ENCODE measurements at regions not wholly inside any gene's neighbourhood (a gene's known extent, or its start where the extent isn't known, plus 50 kb on each side); places are given as distances from the start of the nearest gene placed in this dataset.
"Not testable (repeated sequence)": the region's sequence is repeated elsewhere in the genome, so short reads cannot be mapped to it uniquely, and the experiment has no call there.

DNA sequence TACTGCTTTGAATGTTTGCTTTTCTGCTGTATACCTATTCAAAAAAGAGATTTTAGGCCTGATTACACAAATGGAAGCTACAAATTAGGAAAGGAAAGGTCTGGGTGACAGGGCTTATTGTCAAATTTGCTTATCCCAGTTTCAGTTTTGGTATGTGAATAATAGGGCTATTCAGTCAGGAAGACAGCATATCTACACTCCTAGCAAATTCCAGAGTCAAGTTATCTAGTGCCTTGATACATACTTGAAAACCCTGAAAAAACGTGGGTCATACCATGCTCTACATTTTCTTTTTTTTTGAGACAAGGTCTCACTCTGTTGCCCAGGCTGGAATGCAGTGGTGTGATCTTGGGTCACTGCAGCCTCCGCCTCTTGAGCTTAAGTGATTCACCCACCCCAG lies 59.2 kb upstream of the CCDC180 start:
- DNase-seq, result not testable (repeated sequence)

DNA sequence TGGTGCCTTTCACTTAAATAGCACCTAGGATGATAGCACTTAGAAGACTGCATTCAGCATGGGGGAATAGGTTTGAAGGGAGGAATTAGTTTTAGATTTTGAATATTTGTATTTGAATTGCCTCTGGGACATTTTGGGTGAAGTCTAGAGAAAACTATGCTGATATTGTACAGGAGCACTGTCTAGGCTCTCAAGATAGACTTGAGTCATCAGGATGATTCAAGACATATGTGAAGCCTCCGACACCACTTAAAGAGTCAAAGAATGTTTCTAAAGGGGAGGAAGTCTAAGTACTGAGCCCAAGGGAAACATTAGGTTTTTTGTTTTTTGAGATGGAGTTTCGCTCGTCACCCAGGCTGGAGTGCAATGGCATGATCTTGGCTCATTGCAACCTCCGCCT lies 63.9 kb upstream of the CCDC180 start:
- no peak for DNase-seq

DNA sequence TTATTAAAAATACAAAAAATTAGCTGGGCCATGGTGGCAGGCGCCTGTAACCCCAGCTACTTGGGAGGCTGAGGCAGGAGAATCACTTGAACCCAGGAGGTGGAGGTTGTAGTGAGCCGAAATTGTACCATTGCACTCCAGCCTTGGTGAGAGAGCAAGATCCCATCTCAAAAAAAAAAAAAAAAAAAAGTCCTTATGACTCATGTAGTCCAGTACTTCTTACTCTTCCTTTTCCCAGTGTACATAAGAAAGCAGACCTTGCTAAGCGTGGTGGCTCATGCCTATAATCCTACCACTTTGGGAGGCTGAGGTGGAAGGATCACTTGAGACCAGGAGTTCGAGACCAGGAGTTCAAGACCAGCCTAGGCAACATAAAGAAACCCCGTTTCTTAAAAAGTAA lies 66.0 kb upstream of the CCDC180 start:
- DNase-seq, result not testable (repeated sequence)

DNA sequence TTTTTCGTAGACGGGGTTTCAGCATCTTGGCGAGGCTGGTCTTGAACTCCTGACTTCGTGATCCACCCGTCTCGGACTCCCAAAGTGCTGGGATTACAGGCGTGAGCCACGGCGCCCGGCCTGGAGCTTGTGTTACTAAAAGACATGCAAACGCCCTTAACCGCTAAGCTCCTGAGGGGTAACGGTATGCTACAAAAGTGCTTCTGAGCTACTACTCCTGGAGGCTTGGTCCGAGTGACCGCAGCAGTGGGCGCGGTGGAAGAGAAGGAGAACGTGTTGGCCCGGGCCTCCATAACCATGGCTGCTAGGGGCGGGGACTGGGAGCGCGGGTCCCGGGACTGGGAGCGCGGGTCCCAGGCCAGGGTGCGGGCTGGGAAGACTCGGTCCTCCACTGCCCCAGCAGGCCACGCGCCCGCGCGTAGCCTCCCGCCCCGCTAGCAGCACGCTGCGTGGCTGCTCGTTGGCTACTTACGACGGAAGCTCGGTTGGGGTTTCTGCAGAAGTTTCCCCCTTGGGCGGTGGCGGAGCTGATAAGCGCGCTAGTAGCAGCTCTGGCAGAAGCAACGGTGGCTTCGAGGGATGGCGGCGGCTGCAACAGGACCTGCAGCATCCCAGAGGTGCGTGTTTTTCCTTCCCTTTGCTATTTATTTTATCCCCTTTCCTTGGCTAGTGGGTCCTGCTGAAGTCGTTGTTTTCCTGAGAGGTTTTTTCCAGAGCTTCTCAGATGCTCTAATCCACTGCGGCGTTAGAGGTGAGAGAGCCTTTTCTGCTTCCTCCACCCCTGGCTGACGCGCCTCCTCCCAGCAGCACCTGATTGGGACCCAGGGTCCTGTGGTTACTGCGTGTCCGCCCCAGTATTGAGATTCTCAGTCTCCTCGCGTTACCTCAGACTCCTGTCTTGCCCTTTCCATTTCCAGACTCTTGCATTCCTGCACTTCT lies 69.2 kb upstream of the CCDC180 start:
- DNase-seq, result peak; percentile 72 to 75

DNA sequence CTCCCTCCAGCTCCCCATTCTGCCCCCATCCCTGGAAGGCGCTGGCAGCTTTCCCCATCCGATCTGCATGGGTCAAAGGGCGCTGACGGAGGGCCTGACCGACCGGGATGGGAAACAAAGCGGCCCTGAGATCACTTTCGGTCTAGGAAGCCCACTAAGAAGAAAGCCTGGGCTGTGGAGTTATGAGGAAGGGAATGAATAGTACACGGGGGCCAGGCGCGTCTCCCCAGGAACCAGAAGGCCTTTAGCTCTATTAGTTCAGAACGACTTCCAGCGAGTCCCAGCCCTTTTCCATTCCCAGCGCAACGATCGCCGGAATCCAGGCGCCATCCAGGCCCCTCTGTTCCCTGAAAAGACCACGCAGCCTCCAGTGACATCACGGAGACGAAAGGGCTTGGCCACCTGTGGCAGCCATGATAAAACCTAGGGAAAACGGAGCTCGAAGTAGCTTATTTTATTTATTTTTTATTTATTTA lies 70.1 kb upstream of the CCDC180 start:
- DNase-seq, result no peak

DNA sequence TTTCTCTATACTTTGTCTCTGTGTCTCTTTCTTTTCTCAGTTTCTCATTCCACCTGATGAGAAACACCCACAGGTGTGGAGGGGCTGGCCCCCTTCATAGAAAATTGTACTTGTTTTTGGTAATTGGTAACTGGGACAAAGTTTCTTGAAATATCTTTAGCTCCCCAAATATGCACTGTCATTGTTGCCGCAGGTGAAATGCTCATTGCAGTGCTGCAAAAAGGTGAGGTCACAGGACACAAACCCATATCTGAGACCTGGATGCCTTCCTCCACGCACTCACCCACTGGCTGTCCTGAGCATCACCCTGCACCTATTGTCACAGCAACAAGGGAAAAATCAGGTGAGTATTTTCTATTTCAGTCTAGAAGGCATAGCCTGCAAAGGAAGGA lies 74.5 kb upstream of the CCDC180 start:
- DNase-seq, result not testable (repeated sequence)

DNA sequence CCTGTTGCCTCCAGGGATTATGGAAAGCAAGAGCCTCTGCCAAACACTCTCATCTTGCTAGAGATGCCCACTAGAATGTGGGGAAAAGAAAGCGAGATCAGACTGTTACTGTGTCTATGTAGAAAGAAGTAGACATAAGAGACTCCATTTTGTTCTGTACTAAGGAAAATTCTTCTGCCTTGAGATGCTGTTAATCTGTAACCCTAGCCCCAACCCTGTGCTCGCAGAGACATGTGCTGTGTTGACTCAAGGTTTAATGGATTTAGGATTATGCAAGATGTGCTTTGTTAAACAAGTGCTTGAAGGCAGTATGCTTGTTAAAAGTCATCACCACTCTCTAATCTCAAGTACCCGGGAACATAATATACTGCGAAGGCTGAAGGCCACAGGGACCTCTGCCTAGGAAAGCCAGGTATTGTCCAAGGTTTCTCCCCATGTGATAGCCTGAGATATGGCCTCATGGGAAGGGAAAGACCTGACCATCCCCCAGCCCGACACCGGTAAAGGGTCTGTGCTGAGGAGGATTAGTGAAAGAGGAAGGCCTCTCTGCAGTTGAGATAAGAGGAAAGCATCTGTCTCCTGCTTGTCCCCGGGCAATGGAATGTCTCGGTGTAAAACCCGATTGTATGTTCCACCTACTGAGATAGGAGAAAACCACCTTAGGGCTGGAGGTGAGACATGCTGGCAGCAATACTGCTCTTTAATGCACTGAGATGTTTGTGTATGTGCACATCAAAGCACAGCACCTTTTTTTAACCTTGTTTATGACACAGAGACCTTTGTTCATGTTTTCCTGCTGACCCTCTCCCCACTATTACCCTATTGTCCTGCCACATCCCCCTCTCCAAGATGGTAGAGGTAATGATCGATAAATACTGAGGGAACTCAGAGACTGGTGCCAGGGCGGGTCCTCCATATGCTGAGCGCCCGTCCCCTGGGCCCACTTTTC lies 75.1 kb upstream of the CCDC180 start:
- DNase-seq, result not testable (repeated sequence)

DNA sequence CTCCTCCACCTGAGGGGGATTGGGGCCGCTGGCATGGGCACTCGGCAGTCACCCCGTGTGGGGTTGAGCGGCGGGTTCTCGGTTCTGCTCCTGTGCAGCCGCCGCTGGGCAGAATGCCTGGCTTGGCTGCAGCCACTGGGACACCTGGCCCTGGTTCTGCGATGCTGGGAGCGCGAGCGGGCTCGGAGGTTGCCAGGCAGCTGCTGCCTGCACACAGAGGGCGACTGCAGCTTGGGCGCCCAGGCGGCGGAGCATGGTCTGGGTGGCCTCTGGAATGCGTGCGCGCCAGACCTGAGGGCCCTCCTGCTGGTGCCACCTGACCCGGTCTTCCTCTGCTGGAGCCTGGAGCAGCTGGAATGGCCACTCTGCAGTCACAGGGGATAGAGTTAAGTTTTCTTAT lies 85.1 kb upstream of the CCDC180 start:
- not testable (repeated sequence) for DNase-seq

DNA sequence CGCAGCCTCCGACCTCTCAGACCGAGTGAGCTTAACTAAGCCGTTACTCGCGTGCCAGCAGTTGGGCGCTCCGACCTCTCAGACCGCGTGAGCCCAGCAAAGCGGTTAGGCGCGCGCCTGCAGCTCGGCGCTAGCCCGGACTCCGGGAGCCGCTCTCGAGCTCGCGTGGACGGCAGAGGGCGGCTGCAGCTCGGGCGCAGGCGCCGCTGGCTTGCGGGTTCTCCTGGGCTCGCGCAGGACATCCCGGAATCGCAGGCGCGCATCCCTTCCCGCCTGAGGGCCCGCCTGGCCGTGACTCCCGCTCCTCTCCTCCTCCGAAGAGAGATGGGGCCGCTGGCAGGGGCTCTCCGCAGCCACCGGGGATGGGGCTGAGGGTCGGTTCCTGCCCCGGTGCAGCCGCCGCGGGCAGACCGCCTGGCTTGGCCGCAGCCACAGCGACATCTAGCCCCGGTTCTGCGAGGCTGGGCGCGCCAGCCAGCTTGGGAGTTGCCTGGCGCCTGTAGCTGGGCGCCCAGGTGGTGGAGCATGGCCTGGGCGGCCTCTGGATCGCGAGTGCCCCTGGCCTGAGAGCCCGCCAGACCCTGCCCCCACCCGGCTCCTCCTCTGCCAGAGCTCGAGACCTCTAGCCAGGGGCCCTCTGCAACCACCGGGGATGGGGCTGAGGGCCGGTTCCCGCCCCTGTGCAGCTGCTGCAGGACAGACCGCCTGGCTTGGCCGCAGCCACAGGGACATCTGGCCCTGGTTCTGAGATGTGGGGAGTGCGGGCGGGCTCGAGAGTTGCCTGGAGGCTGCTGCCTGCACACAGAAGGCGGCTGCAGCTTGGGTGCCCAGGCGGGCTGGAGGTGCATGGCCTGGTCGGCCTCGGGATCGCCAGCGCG lies 85.7 kb upstream of the CCDC180 start:
- peak; percentile 51 to 66 for DNase-seq

DNA sequence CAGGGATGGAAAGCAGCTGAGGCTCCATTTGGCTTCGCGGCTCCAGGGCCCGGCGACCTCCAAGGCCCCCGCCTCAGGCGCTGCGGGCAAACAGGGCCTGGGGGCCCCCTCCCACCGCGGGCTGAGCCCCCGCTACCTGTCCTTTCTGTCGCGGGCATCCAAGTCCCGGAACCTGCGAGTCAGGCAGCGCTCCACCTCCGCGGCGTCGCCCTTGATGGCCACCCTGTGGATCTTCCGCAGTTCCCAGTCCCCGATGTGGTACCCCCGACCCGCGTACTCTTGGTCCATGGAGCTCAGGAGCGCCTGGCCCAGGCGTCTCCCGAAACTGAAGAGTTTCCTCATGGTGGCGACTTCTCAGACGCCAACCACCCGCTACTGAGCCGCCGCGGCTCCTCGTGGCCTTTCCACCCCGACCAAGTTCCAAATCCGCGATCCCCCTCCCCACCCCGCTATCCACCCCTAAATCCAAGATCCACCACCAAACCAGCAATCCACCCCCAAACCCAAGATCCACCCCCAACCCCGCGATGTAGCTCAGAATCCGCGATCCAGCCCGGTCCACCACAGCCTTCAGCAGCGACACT lies 86.5 kb upstream of the CCDC180 start:
- no peak for DNase-seq

DNA sequence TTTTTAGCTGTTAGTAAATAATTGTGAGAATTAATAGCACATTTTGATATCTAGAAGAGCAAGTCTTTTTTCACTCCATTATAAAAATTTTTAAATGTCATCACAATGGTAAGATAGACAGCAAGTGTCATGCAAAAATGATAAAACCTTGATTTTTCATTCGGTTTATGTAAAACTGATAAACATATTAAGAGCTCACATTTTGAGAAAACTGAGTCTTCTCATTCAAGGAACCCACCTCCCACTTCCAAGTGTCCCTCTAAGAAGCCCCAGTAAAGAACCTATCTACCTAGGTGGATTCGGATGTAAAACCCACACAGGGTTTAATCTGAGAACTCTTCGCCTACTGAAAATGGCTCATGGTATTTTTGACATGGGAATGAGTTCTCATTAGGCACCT lies 87.1 kb upstream of the CCDC180 start:
- DNase-seq, result not testable (repeated sequence)

DNA sequence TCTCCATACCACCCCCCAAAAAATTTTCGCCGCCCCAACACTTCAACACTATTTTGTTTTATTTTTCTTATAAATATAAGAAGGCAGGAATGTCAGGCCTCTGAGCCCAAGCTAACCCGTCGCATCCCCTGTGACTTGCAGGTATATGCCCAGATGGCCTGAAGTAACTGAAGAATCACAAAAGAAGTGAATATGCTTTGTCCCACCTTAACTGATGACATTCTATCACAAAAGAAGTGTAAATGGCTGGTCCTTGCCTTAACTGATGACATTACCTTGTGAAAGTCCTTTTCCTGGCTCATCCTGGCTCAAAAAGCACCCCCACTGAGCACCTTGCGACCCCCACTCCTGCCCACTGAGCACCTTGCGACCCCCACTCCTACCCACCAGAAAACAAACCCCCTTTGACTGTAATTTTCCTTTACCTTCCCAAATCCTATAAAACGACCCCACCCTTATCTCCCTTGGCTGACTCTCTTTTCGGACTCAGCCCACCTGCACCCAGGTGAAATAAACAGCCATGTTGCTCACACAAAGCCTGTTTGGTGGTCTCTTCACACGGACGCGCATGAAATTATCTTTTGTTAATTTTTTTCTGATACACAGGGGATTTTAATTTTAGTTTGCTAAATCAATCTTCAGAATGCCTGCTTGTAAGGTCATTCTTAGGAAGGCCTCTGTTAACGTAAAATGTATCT lies 87.9 kb upstream of the CCDC180 start:
- DNase-seq, result not testable (repeated sequence)

DNA sequence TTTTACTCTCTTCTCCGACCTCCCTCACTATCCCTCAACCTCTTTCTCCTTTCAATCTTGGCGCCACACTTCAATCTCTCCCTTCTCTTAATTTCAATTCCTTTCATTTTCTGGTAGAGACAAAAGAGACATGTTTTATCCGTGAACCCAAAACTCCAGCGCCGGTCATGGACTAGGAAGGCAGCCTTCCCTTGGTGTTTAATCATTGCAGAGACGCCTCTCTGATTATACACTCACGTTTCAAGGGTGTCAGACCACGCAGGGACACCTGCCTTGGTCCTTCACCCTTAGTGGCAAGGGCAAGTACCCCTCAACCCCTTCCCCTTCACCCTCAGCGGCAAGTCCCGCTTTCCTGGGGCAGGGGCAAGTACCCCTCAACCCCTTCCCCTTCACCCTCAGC lies 92.3 kb upstream of the CCDC180 start:
- DNase-seq, result not testable (repeated sequence)

DNA sequence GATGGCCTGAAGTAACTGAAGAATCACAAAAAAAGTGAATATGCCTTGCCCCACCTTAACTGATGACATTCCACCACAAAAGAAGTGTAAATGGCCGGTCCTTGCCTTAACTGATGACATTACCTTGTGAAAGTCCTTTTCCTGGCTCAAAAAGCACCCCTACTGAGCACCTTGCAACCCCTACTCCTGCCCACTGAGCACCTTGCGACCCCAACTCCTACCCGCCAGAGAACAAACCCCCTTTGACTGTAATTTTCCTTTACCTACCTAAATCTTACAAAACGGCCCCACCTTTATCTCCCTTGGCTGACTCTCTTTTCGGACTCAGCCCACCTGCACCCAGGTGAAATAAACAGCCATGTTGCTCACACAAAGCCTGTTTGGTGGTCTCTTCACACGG lies 92.9 kb upstream of the CCDC180 start:
- not testable (repeated sequence) for DNase-seq

DNA sequence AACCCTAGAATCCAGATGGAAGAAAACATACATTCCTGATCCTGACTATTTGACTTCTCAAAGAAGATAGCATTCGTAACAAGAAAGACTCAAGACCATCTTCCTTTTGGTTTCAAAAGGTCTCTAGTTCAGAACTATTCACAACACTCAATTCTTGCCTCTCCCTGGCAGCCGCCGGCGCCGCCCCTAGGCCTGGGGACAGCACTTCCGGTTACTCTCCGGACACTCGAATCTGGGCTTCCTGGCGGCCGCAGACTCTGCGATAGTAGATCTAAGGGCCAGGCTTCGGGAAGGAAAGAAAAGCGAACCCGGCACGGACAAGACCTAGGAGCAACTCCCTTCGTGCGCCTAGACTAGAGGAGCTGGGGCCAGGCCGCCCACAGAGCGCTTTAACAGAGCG lies 107.8 kb upstream of the CCDC180 start:
- not testable (repeated sequence) for DNase-seq

DNA sequence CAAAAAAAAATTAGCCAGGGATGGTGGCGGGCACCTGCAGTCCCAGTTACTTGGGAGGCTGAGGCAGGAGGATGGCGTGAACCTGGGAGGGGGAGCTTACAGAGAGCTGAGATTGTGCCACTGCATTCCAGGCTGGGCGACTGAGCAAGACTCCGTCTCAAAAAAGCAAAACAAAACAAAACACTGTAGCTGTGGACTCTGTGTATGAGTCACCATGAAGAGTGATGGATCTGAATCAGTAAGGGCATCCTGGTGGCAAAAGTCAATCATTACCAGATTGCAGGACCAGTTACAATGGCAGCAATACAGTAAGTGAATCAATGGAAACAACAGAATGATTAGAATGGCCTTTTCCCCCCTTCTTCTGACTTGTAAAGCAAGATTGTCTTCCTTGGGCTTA lies 113.7 kb upstream of the CCDC180 start:
- DNase-seq, result not testable (repeated sequence)

DNA sequence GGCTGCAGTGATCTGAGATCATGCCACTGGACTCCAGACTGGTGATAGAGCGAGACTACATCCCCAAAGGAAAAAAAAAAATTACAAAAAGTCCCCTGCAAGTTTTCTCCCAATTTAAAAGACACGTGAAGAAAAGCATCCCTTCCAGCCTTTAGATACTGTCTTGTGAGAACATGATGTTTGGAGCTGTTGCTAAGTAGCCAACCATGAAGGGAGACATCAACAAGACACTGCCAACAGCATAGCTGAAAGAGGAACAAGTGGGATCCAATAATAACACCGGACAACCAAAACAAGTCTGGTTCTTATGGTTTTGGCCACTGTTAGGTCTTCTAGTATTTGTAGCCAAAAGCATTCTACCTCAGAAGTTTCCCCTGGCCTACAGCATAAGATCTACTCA lies 118.9 kb upstream of the CCDC180 start:
- DNase-seq, result no peak

DNA sequence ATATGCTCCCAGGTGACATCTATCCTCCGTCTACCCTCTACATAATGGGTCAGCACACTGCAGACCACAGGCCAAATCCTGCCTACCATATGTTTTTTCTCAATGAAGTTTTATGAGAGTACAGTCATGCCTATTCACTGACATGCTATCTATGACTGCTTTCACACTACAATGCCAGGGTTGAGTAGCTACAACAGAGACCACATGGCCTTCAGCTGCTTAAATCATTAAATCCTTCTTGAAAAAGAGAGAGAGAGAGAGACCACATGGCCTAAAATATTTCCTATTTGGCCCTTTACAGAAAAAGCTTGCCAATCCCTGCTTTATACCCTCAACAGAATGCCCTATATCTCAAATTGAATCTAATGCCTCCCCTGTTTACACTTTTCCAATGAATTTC lies 119.8 kb upstream of the CCDC180 start:
- DNase-seq, result not testable (repeated sequence)

DNA sequence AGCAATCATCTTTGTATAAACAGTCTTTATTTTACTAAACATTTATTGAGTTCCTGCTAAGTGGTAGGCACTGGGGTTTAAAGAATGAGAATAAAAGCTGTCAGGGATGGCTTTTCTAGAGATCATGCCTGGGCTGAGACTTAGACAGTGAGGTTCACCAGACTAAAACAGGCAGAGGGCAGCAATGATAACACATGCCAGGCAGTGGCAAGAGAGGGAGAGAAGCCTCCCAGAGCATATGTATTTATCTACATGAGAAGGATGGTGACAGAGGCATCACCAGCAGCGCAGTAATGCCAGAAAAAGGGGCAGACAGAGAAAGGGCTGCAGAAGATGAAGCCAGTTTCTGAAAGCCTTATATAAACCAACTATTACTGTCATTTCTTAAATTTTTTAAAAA lies 121.0 kb upstream of the CCDC180 start:
- no peak for DNase-seq

DNA sequence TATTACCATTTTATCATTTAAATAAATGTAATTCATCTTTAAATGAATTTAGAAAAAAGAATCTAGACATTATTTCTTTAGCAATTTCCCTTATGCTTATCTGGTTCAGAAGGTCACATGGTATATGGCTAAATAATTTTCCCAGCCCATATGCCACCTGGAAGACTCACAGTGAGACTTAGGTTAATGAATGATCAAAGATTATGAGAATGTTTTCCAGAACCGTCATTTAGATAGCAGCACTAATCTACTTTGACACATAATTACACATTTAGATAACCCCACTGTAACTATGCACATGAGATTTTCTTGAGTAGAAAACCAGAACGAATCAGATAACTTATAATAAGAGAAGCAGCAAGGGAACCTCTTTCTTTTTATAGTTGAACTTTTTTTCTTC lies 124.9 kb upstream of the CCDC180 start:
- DNase-seq, result not testable (repeated sequence)

DNA sequence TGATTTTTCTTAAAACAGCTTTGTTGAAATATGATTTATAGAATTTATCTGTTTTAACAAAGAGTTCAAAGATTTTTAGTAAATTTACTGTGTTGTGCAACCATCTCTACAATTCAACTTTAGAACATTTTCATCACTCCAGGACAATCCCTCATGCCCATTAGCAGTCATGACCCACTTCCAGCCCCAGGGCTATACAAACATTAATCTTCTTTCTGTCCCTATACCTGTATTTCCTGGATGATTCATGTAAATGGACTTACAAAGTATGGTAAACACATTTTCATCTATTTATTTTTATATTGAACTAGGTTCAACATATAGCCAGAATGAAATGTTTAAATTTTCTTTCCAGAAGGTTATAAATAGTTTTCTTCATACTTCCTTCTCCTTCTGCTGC lies 127.8 kb upstream of the CCDC180 start:
- DNase-seq, result no peak

Measured in stimulated activated CD4-positive, alpha-beta T cell treated with anti-CD3 and anti-CD28 coated beads, Interleukin-2, amount 100 ng/mL, for 24 hours (primary cell).